ENCODE measurements at regions not wholly inside any gene's neighbourhood (a gene's known extent, or its start where the extent isn't known, plus 50 kb on each side); places are given as distances from the start of the nearest gene placed in this dataset.

GRCh38 chr2:204268458-204268857, 276.8 kb upstream of the PARD3B start:
- H3K27me3 ChIP-seq = no peaks in the 10 kb centered on the region
- H3K36me3 ChIP-seq = no peaks in the 10 kb centered on the region
- H3K27ac ChIP-seq = no peak overlapping the region
- WGBS, 2 donors = 86 to 95% methylated on average over 5 of the region's 5 CpGs
- no peak for DNase-seq
- H3K4me1 ChIP-seq = peaks cover 0 to 14% (median 0%) of the 10 kb centered on the region in 3 donors
- no peak overlapping the region for H3K4me3 ChIP-seq
- intact Hi-C loops (cut with DNase I) = no loop called here
- H3K9me3 ChIP-seq = peaks cover 0 to 8% (median 0%) of the 10 kb centered on the region in 3 donors
- no peak for TF ChIP-seq POLR2A (IDR thresholded peaks at IDR 0.05)
- TF ChIP-seq CTCF (IDR thresholded peaks at IDR 0.05) = no peak

DNA sequence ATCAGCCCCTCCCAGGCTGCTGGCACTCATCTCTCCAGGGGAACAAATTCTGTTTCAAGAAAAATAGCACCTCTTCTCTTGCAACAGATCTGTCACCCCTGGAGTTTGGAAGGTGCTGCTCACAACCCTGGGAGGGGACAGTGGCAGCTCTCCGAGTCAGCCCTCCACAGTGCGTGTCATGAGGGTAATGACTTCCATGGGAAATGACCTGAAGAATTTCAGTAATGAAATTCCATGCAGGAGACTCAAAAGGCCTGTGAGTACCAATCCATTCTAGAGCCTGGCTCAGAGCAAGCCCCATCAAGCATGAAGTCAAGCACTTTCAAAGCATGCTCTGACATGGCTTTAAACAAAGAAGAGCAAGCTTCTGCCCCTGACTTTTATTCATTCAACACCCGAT, 276.3 kb upstream of the PARD3B start:
- peaks cover 0 to 8% (median 0%) of the 10 kb centered on the region in 3 donors for H3K9me3 ChIP-seq
- H3K36me3 ChIP-seq = no peaks in the 10 kb centered on the region
- H3K4me1 ChIP-seq = peaks cover 0 to 14% (median 0%) of the 10 kb centered on the region in 3 donors
- H3K27ac ChIP-seq = no peak overlapping the region
- 30 to 45% methylated on average over 2 to 3 of the region's 3 CpGs for WGBS, 2 donors
- DNase-seq = no peak
- no peak overlapping the region for H3K4me3 ChIP-seq
- intact Hi-C loops (cut with DNase I) = no loop called here
- TF ChIP-seq POLR2A (IDR thresholded peaks at IDR 0.05) (no peak), CTCF (IDR thresholded peaks at IDR 0.05) (no peak)
- H3K27me3 ChIP-seq = no peaks in the 10 kb centered on the region

DNA sequence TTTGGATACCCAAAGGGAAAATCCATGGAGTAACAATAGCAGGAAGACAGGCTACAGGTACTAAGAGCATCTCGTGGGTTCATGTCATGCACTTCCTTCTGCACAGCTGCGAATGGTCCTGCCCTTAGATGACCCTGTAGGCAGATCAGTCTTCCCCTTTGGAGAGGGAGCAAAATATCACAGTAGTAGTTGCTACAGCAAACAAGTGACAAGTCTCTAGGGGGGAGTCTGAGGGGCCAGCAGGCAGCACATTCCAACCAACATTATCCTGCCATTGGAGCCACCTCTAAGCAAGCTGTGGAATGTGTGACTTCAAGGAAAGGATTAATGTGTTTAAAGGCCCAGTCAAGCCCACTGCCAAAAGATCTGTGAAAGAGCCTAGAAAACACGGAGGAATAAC, 273.2 kb upstream of the PARD3B start:
- peak overlapping the region in 1 of 4 donors; percentile 6 for H3K27ac ChIP-seq
- TF ChIP-seq POLR2A (IDR thresholded peaks at IDR 0.05) (no peak), CTCF (IDR thresholded peaks at IDR 0.05) (no peak)
- no peak for DNase-seq

DNA sequence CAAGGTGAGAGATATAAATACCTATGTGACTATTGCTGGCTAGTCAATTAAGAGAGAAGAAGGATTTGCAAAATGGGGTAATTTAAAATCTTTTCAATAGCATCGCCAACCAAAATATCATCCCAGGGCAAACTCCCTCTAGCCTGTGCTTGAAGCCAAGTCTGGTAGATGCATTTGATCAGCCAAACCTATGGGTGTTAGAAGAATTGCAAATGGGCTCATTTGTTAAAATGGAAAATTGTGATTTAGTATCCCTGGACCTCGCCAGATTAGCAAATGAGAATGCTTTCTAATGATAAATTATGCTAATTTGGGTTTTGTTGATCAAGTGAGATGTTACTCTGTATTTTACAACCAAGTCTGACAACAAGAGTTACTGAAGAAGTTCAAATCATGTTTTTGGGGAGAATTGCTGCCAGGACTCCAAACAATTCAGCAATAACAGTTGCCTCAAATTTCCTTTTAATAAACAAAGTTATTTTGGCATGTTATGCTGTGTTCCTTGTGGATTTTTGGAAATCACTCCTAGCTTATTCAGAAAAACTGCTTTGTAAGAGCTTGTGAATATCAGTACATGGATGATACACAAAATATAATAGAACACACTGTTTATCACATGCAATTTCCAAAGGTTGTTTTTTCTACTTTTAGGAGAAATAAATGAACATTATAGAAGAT, 272.5 kb upstream of the PARD3B start:
- Histone ChIP-seq H3K27ac (no peak overlapping the region), H3K4me1 (peaks cover 0 to 24% (median 0%) of the 10 kb centered on the region in 3 donors), H3K27me3 (no peaks in the 10 kb centered on the region), H3K9me3 (peaks cover 0 to 8% (median 0%) of the 10 kb centered on the region in 3 donors), H3K4me3 (no peak overlapping the region), H3K36me3 (no peaks in the 10 kb centered on the region)
- TF ChIP-seq CTCF (IDR thresholded peaks at IDR 0.05) (no peak), POLR2A (IDR thresholded peaks at IDR 0.05) (no peak)
- WGBS, 2 donors = 70 to 83% methylated on average over 2 of the region's 2 CpGs
- intact Hi-C loops (cut with DNase I) = no loop called here
- no peak for DNase-seq

More for the DNA sequence above, 273.2 kb upstream of the PARD3B start:
- H3K9me3 ChIP-seq = peaks cover 0 to 8% (median 0%) of the 10 kb centered on the region in 3 donors
- peaks cover 0 to 24% (median 0%) of the 10 kb centered on the region in 3 donors for H3K4me1 ChIP-seq
- WGBS, 2 donors = 77 to 78% methylated on average over 3 of the region's 3 CpGs
- no peaks in the 10 kb centered on the region for H3K36me3 ChIP-seq
- intact Hi-C loops (cut with DNase I) = no loop called here
- H3K4me3 ChIP-seq = no peak overlapping the region
- no peaks in the 10 kb centered on the region for H3K27me3 ChIP-seq

GRCh38 chr2:204274429-204274828, 270.8 kb upstream of the PARD3B start:
- H3K27me3 ChIP-seq = no peaks in the 10 kb centered on the region
- TF ChIP-seq POLR2A (IDR thresholded peaks at IDR 0.05) (no peak), CTCF (IDR thresholded peaks at IDR 0.05) (no peak)
- no peak for DNase-seq
- H3K4me3 ChIP-seq = no peak overlapping the region
- no peak overlapping the region for H3K27ac ChIP-seq
- 88 to 89% methylated on average over 2 of the region's 2 CpGs for WGBS, 2 donors
- intact Hi-C loops (cut with DNase I) = no loop called here
- H3K36me3 ChIP-seq = no peaks in the 10 kb centered on the region
- peaks cover 0 to 12% (median 0%) of the 10 kb centered on the region in 3 donors for H3K4me1 ChIP-seq
- peaks cover 0 to 8% (median 0%) of the 10 kb centered on the region in 3 donors for H3K9me3 ChIP-seq
